ENCODE measurements at regions not wholly inside any gene's neighbourhood (a gene's known extent, or its start where the extent isn't known, plus 50 kb on each side); places are given as distances from the start of the nearest gene placed in this dataset.

GRCh38 chr4:14317351-14317750, 684.9 kb upstream of the CPEB2 start:
- TF ChIP-seq CTCF (IDR thresholded peaks at IDR 0.05; ENCODE audit: low read length) (no peak), EZH2phosphoT487 (IDR thresholded peaks at IDR 0.05; ENCODE audit: low read length) (no peak)

Data from MM.1S (cell line).